Activated naive CD4-positive, alpha-beta T cell treated with anti-CD3 and anti-CD28 coated beads, Interleukin-2, amount 10 ng/mL, durations not matched to agents 7 days and 5 days (primary cell): ENCODE measurements at regions not wholly inside any gene's neighbourhood (a gene's known extent, or its start where the extent isn't known, plus 50 kb on each side); places are given as distances from the start of the nearest gene placed in this dataset.
"Not testable (repeated sequence)": the region's sequence is repeated elsewhere in the genome, so short reads cannot be mapped to it uniquely, and the experiment has no call there.

Experiments
- CTCF ChIA-PET: fragments of 350-600 bp; sonication (Branson Sonifier 250); formaldehyde crosslinking; loops from one replicate; lab custom pipeline; 2021; ENCODE audit warnings: antibody characterized with exemption; lab: Charles Lee
- DNase-seq: peaks from one replicate; pipeline ENCODE4 v3.0.0-alpha.2; 2020
- H3K27ac Mint-ChIP-seq: one replicate; pipeline ENCODE4 v1.8.0; 2021; ENCODE audit warnings: mild to moderate bottlenecking, moderate library complexity, mixed read lengths
- H3K27me3 Mint-ChIP-seq: one replicate; pipeline ENCODE4 v1.8.0; 2021; ENCODE audit warnings: mild to moderate bottlenecking, mixed read lengths
- H3K36me3 Mint-ChIP-seq: one replicate; pipeline ENCODE4 v1.8.0; 2021; ENCODE audit warnings: mixed read lengths
- H3K4me1 Mint-ChIP-seq: one replicate; pipeline ENCODE4 v1.8.0; 2021; ENCODE audit warnings: mixed read lengths
- H3K4me3 Mint-ChIP-seq: one replicate; pipeline ENCODE4 v1.8.0; 2021; ENCODE audit warnings: mild to moderate bottlenecking, moderate library complexity, mixed read lengths
- H3K9me3 Mint-ChIP-seq: one replicate; pipeline ENCODE4 v1.8.0; 2021; ENCODE audit warnings: mixed read lengths

DNA sequence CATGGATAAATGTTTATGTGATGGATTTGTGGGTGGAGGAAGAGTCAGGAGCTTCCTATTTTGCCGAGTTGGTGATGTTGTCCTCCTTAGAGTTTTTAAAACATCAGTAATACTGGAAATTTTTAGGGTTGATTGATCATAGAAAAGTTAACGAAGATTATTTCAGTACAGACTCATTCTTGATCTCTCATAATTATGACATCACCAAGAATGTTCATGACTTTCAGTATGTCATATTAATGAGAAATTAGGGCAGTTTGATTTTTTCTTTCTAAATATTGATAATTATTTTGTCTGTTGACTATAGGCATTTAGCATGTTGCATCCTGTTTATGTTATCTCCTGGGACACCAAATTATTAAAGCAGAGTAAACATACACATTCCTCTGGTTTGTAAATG is 512.2 kb downstream of the CD109 start:
- Mint-ChIP-seq H3K36me3 (no peaks in the 10 kb centered on the region), H3K27me3 (no peaks in the 10 kb centered on the region), H3K27ac (no peak overlapping the region), H3K4me3 (no peak overlapping the region), H3K9me3 (no peaks in the 10 kb centered on the region), H3K4me1 (no peaks in the 10 kb centered on the region)
- DNase-seq = no peak
- CTCF ChIA-PET = no interaction called here

DNA sequence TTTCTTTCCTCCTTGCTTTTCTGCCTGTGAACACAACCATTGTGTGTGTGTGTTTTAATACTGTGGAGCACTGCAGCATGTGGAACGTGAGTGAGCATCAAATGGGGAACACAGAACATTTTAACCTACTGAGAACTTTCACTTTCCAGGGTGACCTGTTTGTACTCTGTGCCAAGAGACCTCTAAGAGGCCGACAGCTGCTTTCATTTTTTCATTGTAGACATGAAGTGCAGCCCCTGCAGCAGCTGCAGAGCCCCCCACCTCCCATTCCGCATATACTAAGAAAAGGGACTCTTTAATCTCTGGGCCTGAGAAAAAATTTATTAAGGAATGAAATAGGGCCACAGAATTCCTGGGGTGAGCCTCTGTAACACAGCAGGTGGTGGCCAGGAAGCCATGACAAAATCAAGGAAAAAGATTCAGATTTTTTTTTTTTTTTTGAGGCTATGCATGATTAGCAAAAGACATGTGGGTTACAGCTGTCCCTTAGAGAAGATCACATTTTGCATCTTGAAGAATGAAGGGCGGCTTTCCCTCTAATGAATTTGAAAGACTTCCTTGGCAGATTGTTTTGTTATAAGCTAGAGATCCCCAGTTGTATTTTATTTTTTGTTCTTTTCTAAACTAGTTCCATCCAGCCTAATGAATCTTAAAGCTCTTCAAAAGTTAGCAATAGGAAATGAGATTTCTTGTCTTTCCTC is 503.4 kb downstream of the CD109 start:
- no peak for DNase-seq
- CTCF ChIA-PET = interaction anchor here (0.7 kb wide), 1 partner anchor 999 kb away, joined by 3 read pairs; no protein-coding TSS in a partner anchor
- H3K27ac Mint-ChIP-seq = no peak overlapping the region

DNA sequence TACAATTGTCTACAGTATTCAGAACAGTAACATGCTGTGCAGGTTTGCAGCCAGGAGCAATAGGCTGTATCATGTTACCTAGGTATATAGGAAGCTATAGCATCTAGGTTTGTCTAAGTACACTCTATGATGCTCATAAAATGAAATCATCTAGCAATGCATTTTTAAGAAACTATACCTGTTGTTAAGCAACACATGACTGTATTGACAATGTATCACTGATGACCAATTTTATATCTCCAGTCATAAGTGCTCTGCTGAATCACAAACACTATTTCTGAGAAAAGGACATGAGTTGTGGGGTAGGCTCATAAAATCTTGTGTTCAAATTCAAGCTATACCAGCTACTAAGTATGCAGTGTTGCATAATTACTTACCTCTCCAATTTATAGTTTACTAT is 501.3 kb downstream of the CD109 start:
- Mint-ChIP-seq H3K4me3 (no peak overlapping the region), H3K27me3 (no peaks in the 10 kb centered on the region), H3K27ac (no peak overlapping the region), H3K36me3 (no peaks in the 10 kb centered on the region), H3K4me1 (no peaks in the 10 kb centered on the region), H3K9me3 (no peaks in the 10 kb centered on the region)
- CTCF ChIA-PET = no interaction called here
- no peak for DNase-seq

More for the DNA sequence above, 503.4 kb downstream of the CD109 start:
- Mint-ChIP-seq H3K4me3 (no peak overlapping the region), H3K36me3 (no peaks in the 10 kb centered on the region), H3K4me1 (no peaks in the 10 kb centered on the region), H3K9me3 (no peaks in the 10 kb centered on the region), H3K27me3 (no peaks in the 10 kb centered on the region)

- Mint-ChIP-seq H3K9me3 (peaks cover 2% of the 10 kb centered on the region), H3K27me3 (no peaks in the 10 kb centered on the region), H3K4me1 (no peaks in the 10 kb centered on the region), H3K4me3 (no peak overlapping the region), H3K27ac (no peak overlapping the region), H3K36me3 (no peaks in the 10 kb centered on the region)
- no peak for DNase-seq
- CTCF ChIA-PET = no interaction called here
Measured at GRCh38 chr6:74187811-74188210, 491.8 kb downstream of the CD109 start.

- CTCF ChIA-PET = no interaction called here
- Mint-ChIP-seq H3K4me1 (no peaks in the 10 kb centered on the region), H3K4me3 (no peak overlapping the region), H3K27me3 (no peaks in the 10 kb centered on the region), H3K27ac (no peak overlapping the region), H3K9me3 (peaks cover 4% of the 10 kb centered on the region), H3K36me3 (no peaks in the 10 kb centered on the region)
- no peak for DNase-seq
Measured at GRCh38 chr6:74182992-74183391, 487.0 kb downstream of the CD109 start.

DNA sequence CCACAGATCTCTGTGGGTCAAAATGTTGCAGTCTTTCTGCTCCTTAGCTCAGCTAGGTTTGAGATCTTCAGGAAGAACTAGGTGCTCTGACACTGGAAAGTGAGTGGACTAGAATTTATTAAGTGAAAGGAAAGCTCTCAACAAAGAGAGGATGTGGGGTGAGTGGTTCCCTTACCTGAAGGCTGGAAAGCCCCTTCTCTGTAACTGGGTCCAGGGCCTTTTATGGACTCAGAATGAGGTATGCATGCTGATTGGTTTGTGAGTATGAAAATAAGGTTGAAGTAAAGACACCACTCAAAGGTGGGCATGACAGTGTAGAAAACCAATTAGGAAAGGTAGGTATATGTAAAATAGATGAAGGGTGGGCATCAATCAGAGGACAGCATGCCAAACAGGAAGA is 485.5 kb downstream of the CD109 start:
- Mint-ChIP-seq H3K27ac (no peak overlapping the region), H3K4me1 (no peaks in the 10 kb centered on the region), H3K36me3 (no peaks in the 10 kb centered on the region), H3K4me3 (no peak overlapping the region), H3K27me3 (no peaks in the 10 kb centered on the region), H3K9me3 (peaks cover 4% of the 10 kb centered on the region)
- DNase-seq = no peak
- CTCF ChIA-PET = no interaction called here

- no peak for DNase-seq
- Mint-ChIP-seq H3K27ac (no peak overlapping the region), H3K36me3 (no peaks in the 10 kb centered on the region), H3K4me1 (no peaks in the 10 kb centered on the region), H3K27me3 (no peaks in the 10 kb centered on the region), H3K4me3 (no peak overlapping the region), H3K9me3 (peaks cover 2% of the 10 kb centered on the region)
- CTCF ChIA-PET = no interaction called here
Measured at GRCh38 chr6:74177506-74177905, 481.5 kb downstream of the CD109 start.

DNA sequence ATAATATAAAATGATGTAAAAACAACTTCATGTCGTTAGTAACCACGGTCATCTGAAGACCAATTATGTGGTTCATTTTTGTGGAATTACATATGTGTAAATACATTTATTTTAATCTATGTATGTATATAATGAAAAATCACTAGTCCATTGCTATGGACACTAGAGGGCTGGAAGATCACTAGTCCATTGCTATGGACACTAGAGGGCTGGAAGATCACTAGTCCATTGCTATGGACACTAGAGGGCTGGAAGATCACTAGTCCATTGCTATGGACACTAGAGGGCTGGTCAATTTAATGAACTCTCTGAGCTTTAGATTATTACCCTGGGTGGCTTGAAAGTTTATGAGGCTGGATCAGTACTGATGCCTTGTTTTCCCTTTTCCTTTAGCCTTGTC is 474.5 kb downstream of the CD109 start:
- H3K27ac Mint-ChIP-seq, H3K27me3 Mint-ChIP-seq, H3K4me3 Mint-ChIP-seq, CTCF ChIA-PET, H3K9me3 Mint-ChIP-seq, H3K36me3 Mint-ChIP-seq, DNase-seq, H3K4me1 Mint-ChIP-seq: not testable (repeated sequence)

DNA sequence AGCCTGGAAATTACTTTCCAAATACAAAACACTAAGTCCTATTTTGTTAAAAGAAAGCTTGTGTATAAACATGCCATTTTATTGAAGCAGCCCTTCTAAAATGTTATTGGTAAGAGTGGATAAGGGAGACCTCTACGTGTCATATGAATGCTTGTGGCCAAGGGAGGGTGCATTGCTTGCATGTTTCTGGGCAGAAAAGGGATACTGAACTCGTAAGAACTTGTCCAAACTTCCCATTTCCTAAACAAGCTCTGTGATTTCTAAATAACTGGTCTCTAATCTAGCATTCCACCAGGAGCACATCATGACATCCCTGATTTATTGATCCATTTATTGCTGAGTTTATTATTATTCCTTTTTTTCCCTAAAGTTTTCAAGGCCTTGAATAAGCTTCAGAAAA is 474.1 kb downstream of the CD109 start:
- H3K4me3 Mint-ChIP-seq = no peak overlapping the region
- H3K27ac Mint-ChIP-seq = no peak overlapping the region
- H3K4me1 Mint-ChIP-seq = no peaks in the 10 kb centered on the region
- no peaks in the 10 kb centered on the region for H3K27me3 Mint-ChIP-seq
- no peaks in the 10 kb centered on the region for H3K9me3 Mint-ChIP-seq
- no peak for DNase-seq
- CTCF ChIA-PET = no interaction called here
- no peaks in the 10 kb centered on the region for H3K36me3 Mint-ChIP-seq

- no peak overlapping the region for H3K27ac Mint-ChIP-seq
- H3K4me1 Mint-ChIP-seq = no peaks in the 10 kb centered on the region
- H3K4me3 Mint-ChIP-seq = no peak overlapping the region
- no peaks in the 10 kb centered on the region for H3K9me3 Mint-ChIP-seq
- CTCF ChIA-PET = no interaction called here
- no peaks in the 10 kb centered on the region for H3K27me3 Mint-ChIP-seq
- H3K36me3 Mint-ChIP-seq = no peaks in the 10 kb centered on the region
- no peak for DNase-seq
Measured at GRCh38 chr6:74167976-74168375, 472.0 kb downstream of the CD109 start.

- H3K27ac Mint-ChIP-seq = no peak overlapping the region
- H3K4me3 Mint-ChIP-seq = no peak overlapping the region
- CTCF ChIA-PET = no interaction called here
- no peaks in the 10 kb centered on the region for H3K4me1 Mint-ChIP-seq
- DNase-seq = no peak
- no peaks in the 10 kb centered on the region for H3K9me3 Mint-ChIP-seq
- no peaks in the 10 kb centered on the region for H3K36me3 Mint-ChIP-seq
- H3K27me3 Mint-ChIP-seq = no peaks in the 10 kb centered on the region
Measured at GRCh38 chr6:74167511-74167910, 471.5 kb downstream of the CD109 start.

- H3K27ac Mint-ChIP-seq = no peak overlapping the region
- DNase-seq = no peak
Measured at GRCh38 chr6:74166849-74167248, 470.8 kb downstream of the CD109 start.

DNA sequence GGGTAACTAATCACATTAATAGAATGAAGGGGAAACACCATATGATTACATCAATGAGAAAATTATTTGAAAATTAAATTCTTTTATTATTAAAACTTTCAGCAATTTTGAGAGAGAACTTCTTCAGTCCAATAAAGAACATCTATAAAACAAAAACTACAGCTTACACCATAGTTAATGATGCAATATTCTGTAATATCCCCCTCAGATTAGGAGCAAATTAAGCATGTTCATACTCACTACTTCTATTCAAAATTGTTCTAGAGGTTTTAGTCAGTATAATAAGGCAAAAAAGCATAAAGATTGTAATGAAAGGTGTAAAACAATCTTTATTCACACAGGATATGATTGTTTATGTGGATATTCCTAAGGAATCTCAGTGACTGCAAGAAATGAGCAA is 465.4 kb downstream of the CD109 start:
- no peak for DNase-seq
- no peaks in the 10 kb centered on the region for H3K4me1 Mint-ChIP-seq
- no peaks in the 10 kb centered on the region for H3K36me3 Mint-ChIP-seq
- H3K4me3 Mint-ChIP-seq = no peak overlapping the region
- CTCF ChIA-PET = no interaction called here
- no peak overlapping the region for H3K27ac Mint-ChIP-seq
- no peaks in the 10 kb centered on the region for H3K27me3 Mint-ChIP-seq
- no peaks in the 10 kb centered on the region for H3K9me3 Mint-ChIP-seq

More at GRCh38 chr6:74166849-74167248, 470.8 kb downstream of the CD109 start:
- no peaks in the 10 kb centered on the region for H3K36me3 Mint-ChIP-seq
- H3K9me3 Mint-ChIP-seq = no peaks in the 10 kb centered on the region
- H3K4me1 Mint-ChIP-seq = no peaks in the 10 kb centered on the region
- CTCF ChIA-PET = no interaction called here
- H3K27me3 Mint-ChIP-seq = no peaks in the 10 kb centered on the region
- no peak overlapping the region for H3K4me3 Mint-ChIP-seq

DNA sequence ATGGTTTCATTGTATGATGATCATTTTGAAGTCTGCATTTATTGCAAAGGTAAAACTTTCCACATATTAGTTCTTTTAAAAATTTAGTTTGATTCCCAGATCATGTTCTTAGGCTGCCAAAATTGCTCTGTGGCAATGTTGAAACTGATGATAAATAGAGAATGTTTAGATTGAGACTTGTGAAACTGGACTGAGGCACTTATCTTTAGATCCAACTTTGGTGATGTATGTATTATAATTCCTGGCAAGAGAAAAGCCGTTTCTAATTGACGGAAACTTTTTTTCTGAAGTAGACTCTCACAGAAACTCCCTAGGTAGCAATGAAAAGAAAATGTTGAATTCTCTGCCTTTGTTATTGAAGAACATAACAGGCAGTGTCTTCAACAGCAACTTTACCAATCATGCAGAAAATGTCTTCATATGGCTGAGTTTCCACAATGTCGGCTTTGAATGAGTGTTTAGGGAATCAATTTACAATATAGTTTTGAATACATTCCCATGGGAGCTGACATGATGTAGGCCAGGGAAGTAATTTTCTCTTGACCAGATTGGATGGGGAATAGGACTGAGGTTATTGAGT is 456.2 kb downstream of the CD109 start:
- CTCF ChIA-PET = no interaction called here
- Mint-ChIP-seq H3K27ac (no peak overlapping the region), H3K4me3 (no peak overlapping the region), H3K4me1 (no peaks in the 10 kb centered on the region), H3K9me3 (no peaks in the 10 kb centered on the region), H3K27me3 (no peaks in the 10 kb centered on the region), H3K36me3 (no peaks in the 10 kb centered on the region)
- DNase-seq = no peak

DNA sequence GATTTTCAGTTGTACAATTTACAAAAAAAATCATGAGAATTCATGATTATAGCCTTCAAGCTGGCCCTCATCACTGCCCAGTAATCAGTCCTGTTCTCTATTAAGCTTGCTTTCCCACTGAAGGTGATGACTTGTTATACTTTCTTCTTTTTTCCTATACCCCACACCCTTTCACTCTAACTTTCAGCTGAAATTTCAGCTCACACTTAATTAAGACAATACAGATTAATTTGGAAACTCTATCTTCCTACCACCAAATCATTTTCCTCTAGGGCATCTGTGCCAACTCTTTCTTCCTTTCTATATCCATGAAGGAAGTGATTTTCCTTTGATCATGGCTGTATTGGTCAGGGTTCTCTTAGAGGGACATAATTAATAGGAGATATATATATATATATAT is 449.9 kb downstream of the CD109 start:
- Mint-ChIP-seq H3K4me3 (no peak overlapping the region), H3K36me3 (no peaks in the 10 kb centered on the region), H3K27ac (no peak overlapping the region), H3K9me3 (no peaks in the 10 kb centered on the region), H3K4me1 (no peaks in the 10 kb centered on the region), H3K27me3 (no peaks in the 10 kb centered on the region)
- DNase-seq = no peak
- CTCF ChIA-PET = no interaction called here
